GM18502 (cell line): ENCODE measurements at regions not wholly inside any gene's neighbourhood (a gene's known extent, or its start where the extent isn't known, plus 50 kb on each side); places are given as distances from the start of the nearest gene placed in this dataset.

ENCODE experiments used
- ATAC-seq: cut with Tn5 transposase; IDR thresholded peaks from one replicate; pipeline ENCODE4 v1.9.1; 2021; ENCODE audit warnings: mild to moderate bottlenecking; ENCODE audit not compliant: unreplicated experiment, poor library complexity

DNA sequence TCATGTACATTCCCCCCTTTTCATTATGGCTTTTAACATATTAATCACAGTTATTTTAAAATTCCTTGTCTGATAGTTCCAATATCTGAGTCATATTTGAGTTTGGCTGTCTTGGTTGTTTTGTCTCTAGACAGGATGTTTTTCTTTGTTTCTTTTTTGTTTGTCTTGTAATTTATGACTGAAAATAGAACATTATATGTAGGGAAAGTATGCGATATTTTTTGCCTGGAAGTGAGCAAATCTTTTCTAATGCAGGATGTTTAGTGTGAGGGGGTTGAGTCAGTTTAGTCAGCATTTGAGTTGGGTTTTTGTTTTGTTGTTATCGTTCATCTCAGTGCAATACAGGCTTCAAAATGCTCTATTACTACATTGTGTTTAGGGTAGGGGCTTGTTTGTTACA is 239.7 kb downstream of the SNAPC1 start:
- ATAC-seq: no peak

DNA sequence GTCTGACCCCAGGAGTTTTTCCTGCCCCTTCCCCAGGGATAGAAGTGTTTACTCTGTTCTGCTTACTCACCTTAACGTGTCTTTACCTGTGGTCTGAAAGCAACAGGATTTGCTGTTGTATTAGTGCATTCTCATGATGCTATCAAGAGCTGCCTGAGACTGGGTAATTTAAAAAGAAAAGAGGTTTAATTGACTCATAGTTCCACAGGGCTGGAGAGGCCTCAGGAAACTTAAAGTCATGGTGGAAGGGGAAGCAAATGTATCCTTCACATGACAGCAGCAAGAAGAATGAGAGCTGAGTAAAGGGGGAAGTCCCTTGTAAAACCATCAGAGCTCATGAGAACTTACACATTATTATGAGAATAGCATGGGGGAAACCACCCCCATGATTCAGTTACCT is 240.4 kb downstream of the SNAPC1 start:
- ATAC-seq: no peak

DNA sequence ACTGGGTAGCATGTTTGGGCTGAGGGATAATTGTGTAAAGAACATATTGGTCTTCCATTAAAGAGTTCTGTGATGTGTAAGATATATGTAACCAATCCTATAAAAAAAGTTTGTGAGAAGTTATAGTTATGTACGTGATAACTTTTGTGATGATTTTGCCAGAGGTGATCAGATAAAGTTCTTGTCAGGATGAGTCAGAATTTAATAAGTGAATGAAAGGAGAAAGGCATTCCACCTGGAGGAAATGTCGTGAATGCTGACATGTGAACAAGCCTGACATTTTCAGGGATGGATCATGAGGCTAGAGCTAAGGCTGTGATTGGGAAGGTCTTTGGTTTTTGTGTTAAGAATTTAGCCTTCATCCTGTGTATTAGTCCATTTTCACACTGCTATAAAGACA is 241.5 kb downstream of the SNAPC1 start:
- no peak for ATAC-seq

DNA sequence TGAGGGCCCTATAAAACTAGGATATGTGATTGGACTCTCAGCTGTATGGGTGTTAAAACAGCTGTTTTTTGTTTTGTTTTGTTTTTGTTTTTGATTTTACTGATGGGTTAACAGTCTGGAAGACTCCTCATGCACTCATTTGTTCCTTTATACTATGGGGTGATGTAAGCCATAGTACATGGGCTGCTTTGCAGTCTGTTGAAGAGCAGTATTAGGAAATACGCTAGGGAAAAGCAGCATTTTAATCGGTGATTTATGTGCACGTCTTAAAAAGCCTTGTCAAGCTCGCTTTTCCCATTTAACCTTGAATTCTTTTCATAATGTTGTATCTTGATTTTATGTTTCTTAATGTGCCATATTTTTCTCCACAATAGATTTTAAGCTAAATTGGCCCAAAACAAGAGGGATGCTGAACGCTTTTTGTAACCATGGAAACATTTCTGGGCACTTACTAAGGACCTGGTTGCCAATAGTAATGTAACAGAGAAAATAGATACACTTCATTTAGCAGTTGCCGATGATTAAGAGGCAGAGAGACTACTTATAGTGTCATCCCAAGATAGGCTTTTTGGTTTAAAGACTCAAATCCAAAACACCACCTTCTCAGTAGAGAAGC is 244.0 kb downstream of the SNAPC1 start:
- ATAC-seq: no peak

DNA sequence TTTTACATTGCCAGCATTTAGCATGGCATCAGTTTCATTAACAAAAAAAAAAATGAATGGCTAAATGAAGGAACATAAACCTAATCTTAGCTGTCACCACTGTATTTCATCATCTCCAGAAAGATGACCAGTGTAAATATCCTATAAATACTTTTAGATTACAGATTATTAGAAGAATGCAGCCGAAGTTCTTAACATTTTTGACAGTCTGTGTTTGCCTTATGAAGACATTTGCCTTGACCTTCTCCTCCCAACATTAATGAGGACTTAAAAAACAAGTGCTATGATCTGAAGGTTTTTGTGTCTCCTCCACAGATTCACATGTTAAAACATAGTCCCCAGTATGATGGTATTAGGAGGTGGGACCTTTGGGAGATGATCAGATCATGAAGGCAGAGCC is 253.0 kb downstream of the SNAPC1 start:
- ATAC-seq: no peak

DNA sequence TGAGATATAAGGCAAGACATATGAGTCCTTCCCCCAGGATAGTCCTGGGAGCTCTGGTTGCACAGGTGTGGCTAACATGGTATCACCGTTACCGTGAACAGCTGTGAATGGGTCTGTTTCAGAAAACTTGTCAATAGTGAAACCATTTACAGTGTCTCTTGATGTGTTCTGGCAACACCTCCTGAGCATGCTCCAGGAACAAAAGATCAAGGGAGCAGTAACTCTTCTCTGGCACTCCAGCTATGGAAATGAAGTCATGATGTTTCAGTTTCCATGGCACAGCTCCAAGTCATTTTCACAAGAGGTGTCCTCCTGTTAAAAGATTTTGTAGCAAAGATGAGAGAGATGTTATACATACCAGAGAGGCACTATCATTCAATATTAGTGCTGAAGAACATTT is 253.7 kb downstream of the SNAPC1 start:
- ATAC-seq: no peak

DNA sequence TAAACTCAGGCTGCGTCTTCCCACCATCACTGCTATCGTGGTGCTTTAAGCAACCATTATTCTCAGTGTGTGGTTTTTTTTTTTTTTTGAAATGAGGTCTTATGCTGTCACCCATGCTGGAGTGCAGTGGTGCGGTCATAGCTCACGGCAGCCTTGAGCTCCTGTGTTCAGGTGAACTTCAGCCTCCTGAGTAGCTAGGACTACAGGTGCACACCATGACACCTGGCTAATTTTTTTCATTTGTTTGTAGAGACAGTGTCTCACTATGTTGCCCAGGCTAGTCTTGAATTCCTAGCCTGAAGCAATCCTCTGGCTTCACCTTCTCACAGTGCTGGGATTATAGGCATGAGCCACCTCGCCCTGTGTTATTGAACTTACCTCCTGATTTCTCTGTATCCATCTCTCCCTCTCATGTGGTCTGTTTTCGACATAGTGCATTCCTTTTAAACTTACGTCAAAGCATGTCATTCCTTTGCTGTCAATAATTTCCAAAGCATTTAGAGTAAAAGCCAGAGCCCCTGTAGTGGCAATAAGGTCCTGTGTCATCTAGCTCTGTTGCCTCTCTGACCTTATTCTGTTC is 255.5 kb downstream of the SNAPC1 start:
- ATAC-seq: no peak

DNA sequence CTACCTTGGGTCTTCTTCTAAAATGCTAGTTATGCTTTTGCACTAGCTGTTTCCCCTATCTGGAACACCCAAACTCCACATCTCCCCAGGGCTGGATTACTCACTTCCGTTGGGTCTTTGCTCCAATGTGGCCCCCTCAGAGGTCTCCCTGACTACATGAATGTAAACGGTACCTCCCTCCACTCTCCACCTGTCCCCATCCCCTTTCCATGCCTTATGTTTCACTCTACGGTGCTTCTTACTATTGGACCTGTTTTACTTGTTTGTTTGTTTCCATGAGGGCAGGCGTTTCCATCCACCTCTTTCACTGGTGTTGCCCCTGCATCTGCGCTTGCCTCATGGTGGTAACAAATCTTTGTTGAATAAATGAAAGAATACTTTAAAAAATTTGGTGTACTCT is 256.4 kb downstream of the SNAPC1 start:
- no peak for ATAC-seq

DNA sequence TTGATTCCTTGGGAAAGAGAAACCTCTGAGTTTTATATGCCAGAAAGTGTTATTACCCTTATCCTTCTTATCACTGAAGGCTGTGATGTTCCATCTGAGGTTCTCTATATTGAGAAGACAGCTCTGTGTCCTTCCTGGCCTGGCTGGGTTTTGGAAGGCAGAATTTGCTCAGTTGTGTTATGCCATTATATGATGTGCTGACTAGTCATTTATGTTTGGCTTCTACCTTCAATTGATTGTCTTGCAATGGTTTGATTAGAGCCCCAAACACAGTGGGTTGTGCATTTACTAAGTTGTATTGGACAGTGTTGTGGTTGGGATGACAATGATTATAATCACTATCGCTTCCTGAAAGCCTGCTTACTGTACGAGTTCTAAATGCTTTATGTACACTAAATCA is 265.7 kb downstream of the SNAPC1 start:
- no peak for ATAC-seq

DNA sequence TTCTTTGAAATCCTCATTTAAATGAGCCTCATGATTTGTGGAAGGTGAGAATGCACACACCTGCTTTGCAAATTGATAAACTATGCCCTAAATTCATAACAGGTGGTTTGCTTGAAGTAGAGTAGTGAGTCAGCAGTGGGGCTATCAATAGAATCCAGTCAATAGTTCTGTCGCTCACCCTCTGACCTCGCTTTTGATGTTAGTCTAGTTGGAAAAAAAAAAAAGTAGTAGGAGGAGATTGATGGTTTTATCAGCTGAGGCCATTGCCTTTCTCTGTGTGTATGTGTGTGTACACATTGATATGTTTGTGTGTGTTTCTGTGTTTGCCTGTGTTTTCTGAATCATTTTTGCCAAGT is 267.3 kb downstream of the SNAPC1 start:
- ATAC-seq: peak; percentile 86

DNA sequence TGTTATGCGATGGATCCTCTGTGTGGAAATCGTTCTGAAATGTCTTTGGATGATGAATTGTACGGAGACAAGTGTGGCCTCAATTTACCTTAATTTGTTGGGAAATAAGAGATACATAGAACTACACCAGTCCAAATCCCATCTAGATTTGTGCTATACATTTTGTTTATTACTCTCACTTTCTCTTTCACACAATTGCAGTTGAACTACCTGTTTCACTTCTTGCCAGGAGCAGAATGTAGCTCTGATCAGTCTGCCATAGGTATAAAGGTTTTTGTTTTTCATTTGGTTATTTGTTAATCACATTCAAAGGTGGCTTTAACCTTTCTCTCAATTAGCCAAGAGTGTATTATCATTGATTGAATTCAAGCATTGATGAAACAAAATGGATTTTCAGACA is 268.2 kb downstream of the SNAPC1 start:
- no peak for ATAC-seq

DNA sequence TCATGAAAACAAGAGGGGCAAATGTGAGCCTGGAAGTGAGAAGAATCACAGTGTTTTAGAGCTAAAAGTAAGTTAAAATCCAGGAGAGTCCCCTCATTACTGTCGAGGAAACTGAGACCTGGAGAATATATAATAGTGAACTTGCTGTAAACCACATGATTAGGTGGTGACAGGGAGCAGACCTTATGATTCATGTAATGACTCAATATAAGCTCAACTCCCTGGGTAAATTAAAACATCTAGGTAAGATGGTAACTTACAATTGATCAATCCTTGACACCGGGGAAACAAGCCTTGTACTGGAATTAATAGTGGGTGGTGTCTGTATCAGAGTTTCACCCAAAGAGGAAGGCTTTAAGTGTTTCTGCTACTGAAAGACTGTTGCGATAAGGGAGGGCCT is 269.3 kb downstream of the SNAPC1 start:
- no peak for ATAC-seq

DNA sequence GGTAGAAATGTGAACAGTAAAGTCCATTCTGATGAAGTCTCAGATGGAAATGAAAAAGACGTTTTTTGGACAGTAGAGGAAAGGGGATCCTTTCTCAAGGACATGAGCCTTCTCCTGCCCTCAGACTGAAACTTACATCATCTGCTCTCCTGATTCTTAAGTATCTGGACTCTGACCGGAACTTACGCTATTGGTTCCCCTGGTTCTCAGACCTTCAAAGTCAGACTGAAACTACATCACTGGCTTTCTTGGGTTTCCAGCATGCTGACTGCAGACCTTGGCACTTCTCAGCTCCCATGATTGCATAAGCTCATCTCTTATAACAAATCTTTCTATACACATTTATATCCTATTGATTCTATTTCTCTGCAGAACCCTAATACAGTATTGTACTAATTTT is 291.0 kb downstream of the SNAPC1 start:
- peak; percentile 100 for ATAC-seq

DNA sequence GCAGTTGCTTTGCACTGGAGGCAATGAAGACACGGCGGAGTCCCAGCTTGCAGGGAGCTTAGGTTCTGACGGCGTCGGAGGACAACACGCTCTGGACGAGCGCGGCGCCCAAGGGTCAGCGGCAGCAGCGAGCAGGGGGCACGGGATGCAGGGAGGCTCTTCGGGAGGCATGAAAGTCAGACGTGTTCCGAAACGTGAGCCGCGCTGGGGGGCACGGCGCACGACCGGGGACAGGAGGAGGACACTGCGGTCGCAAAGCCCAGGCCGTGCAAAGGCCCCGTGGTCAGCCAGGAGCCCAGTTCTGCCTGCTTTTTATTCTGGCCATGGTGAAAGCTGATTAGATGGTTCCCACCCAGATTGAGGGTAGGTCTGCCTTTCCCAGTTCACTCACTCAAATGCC is 294.6 kb downstream of the SNAPC1 start:
- ATAC-seq: no peak

DNA sequence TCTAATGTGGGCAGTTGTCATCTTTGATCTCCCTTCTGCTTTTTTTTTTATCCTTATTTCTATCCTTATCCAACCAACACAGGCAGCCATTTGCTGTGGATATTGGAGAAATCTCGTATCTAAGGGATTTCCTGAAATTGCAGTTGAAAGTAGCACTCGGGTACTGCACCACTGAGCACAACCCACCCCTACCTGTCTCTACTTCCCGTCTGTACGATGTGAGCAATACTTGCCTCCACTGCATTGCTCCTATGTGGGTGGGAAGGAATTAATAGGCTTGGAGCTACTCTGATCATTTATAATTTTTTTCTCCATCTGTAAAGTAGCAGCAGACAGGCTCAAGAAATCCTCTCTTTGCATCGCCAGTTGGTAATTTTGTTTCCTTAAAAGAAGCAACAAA is 300.4 kb downstream of the SNAPC1 start:
- ATAC-seq: no peak

DNA sequence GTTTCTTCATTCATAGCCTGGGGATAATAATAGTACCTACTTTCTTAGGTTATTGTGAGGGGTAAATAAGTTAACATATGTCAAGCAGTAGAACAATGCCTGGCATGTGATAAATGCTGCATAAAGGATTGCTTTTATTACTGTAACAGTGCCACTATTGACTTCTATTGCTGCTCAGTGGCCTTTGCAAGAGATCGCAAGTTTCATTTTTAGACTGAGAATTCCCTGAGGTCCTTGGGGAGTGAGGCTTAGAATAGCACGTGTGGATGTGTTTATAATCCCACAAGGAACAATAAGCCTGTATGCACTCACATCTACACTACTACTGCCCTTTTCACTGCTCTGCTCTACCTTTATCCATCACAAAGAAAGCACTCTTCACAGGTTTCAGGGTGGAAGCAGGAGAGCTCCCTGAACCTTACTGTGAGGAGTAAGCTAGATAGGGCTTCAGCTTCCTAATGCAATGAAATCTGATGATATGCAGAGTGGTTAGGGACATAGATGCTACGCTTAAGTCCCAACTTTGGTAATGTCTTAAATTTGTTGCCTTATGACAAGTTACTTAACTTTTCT is 302.6 kb downstream of the SNAPC1 start:
- ATAC-seq: no peak

DNA sequence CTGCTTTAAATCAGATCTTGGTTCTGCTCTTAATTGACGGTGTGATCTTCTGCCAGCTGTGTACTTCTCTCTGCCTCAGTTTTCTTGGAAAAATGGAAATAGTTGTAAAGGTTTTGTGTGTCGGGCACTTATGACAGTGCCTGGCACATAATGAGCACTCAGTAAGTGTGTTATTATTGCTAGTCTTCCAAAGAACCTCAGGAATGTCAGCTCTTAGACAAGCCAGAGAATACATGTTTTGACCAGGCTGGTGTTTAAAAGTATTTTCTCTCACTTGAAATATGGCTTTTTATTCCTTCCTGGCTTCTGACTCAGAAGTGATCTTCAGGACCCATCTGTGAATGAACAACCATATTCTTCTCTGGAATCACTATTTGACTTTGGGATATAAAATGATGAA is 304.1 kb downstream of the SNAPC1 start:
- ATAC-seq: no peak

DNA sequence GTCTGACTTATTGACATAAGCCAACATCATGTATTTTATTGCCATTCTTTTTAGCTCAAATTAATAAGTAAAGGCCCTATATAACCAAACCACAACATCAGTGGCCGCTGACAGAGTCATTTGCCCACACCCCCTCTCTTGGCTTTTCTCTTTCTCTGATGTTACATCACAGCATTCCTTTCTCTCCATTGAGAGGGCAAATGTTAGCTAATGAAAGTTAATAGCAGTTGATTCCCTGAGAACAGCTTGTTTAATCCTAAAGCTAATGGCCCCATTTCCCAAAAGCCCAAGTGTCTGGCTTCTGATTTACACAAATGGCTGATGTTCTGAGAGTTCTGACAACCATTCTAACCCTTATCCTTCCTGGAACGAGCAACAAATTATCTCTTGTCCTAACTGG is 308.8 kb downstream of the SNAPC1 start:
- no peak for ATAC-seq

DNA sequence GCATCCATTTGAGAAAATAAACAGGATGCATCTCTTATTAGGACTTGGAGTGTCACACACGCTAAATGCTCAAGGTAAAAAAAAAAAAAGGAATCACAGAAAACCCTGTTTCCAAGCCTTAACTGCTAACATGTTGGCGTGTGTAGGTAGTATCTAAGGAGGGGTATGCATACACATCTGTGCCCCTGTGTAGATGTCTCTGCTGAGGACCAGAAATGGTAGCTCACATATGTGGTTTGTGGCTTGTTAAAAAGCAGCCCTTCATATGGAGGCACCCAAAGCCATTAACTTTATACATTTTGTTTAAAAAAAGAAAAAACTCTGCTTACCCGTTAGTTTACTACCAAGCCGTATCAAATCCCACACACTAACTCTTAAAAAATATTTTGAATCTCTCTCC is 314.1 kb downstream of the SNAPC1 start:
- ATAC-seq: no peak

DNA sequence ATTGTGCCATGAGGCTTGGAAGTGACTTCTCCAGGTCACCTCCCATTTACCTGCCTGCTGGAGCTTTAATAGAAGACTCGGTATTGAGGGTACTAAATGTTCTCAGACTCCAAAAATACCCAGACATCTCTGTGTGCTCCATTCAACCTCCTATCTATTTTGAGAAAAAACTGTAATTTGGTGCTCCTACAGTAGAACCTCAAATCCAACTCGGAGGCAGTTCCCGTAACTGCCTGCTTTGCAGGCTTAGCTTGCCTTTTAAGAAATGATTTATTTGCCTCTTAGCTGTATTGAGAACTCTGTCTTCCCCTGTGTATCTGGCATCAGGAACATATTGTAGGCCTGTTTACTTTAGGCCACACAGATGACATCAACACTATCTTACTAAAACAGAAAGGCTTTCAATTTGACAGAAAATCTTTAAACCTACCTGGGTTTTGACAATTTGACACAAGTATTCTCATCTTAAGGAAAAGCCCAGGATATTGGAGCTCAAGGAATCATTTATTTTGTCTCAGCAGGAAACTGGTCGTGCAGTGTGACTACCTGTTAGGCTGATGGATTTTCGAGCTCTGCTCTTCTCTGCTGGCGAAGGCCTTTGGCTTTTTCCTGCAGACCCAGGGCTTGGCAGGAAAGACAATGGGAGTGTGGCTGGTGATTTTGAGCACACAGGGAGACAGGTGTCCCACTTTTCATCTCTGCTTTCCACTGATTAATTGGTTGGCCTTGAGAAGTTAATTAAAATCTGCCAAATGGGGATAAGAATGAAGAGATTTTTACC is 314.8 kb downstream of the SNAPC1 start:
- no peak for ATAC-seq

DNA sequence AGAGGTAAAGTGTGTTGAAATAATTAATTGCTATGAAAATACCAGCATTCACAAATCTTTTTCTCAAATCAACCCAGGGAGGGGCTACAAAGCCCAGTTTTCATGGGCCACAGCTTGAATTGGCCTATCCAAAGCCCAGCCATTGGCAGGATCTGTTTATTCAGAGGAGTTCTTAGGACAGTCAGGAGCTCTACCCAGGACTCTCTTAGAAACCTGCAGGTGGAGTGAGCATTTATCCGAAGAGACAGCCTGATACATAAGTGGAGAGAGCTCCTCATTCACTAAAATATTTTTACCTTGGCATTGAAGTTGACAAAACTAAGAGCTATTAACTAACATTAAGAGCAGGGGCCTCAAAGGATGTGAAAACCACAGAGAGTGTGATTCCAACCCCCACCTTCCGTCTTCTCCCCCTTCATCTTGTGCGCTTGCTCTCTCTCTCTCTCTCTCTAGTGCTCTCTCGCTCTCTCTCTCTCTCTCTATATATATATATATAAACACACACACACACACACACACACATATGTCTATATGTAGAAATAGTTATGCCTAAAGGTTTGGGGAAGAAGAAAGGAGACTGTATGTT is 315.5 kb downstream of the SNAPC1 start:
- no peak for ATAC-seq
